PC-9 (cell line): ENCODE measurements at regions not wholly inside any gene's neighbourhood (a gene's known extent, or its start where the extent isn't known, plus 50 kb on each side); places are given as distances from the start of the nearest gene placed in this dataset.

Experiments
- EZH2 ChIP-seq: fragments of 200-600 bp; sonication (generic); IDR thresholded peaks from 2 replicates; pipeline ENCODE4 v1.8.0; 2017; ENCODE audit warnings: antibody characterized with exemption, low read depth
- TF ChIP-seq, protein P1 (sequence below): fragments of 200-600 bp; sonication (generic); conservative IDR thresholded peaks from 2 replicates; pipeline ENCODE4 v1.6.1; 2017; ENCODE audit warnings: mixed run types, antibody characterized with exemption, mild to moderate bottlenecking, moderate library complexity

GRCh38 chr3:81068546-81068945 is 692.9 kb downstream of the GBE1 start:
- no peak for TF ChIP-seq EZH2
- TF ChIP-seq, protein P1, sequence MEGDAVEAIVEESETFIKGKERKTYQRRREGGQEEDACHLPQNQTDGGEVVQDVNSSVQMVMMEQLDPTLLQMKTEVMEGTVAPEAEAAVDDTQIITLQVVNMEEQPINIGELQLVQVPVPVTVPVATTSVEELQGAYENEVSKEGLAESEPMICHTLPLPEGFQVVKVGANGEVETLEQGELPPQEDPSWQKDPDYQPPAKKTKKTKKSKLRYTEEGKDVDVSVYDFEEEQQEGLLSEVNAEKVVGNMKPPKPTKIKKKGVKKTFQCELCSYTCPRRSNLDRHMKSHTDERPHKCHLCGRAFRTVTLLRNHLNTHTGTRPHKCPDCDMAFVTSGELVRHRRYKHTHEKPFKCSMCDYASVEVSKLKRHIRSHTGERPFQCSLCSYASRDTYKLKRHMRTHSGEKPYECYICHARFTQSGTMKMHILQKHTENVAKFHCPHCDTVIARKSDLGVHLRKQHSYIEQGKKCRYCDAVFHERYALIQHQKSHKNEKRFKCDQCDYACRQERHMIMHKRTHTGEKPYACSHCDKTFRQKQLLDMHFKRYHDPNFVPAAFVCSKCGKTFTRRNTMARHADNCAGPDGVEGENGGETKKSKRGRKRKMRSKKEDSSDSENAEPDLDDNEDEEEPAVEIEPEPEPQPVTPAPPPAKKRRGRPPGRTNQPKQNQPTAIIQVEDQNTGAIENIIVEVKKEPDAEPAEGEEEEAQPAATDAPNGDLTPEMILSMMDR: no peak
